ENCODE measurements at regions not wholly inside any gene's neighbourhood (a gene's known extent, or its start where the extent isn't known, plus 50 kb on each side); places are given as distances from the start of the nearest gene placed in this dataset.

DNA sequence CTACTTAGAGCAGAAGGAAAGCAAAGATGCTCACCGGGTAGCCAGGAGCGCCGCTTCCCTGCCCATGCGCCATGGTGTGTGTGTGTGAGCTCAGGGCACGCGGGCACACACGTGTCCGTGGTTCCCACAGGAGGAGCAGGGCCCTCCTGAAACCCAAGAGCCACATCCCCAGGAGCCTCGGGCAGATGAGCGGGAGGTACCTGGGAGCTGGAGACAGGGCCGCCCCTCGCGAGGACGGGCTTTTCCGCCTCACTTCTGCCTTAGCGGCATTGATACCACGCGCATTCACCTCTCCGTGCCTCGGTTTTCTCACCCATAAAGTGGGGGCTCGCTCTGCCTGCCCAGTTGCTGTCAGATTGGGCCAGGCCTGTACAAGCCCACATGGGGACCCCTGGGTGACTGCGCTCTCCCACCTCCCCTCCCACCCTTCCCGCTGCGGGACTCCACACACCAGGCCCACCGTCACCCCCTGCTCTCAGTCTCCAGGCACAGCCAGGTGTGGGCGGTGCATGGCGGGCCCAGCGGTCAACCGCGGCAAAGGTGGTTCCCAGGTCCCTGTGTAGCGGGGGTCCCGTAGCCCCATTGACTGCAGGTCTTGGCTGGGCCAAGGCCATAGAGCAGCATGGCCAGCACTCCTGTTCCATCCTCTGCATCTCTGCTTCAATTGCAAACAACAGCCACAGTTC lies 66.3 kb downstream of the SIK1 start:
- no peaks in the 10 kb centered on the region for H3K27me3 ChIP-seq (ENCODE audit: low read length)
- H3K36me3 ChIP-seq (ENCODE audit: low read depth, low read length), result no peaks in the 10 kb centered on the region
- no TSS peak for BruUV-seq (replicated peaks)
- CTCF ChIA-PET, result no interaction called here
- ATAC-seq (no peak), DNase-seq (no peak)
- POLR2A ChIA-PET (ENCODE audit: unreplicated experiment), result no interaction called here
- H3K9me3 ChIP-seq (ENCODE audit: low read length), result no peaks in the 10 kb centered on the region
- no peak overlapping the region for H3K4me3 ChIP-seq (ENCODE audit: low read length)
- no peaks in the 10 kb centered on the region for H3K9me2 ChIP-seq (replicated peaks; ENCODE audit: low read length)
- H3K27ac ChIP-seq (ENCODE audit: low read length), result no peak overlapping the region
- no peak overlapping the region for H3K9ac ChIP-seq (ENCODE audit: low read length)
- no peaks in the 10 kb centered on the region for H3K79me2 ChIP-seq (ENCODE audit: low read length)
- H2AFZ ChIP-seq (ENCODE audit: low read length), result no peak overlapping the region
- no peaks in the 10 kb centered on the region for H3K4me1 ChIP-seq (ENCODE audit: insufficient read depth, low read length)
- intact Hi-C loops (cut with micrococcal nuclease), result no loop called here
- TF ChIP-seq EZH2 (IDR thresholded peaks at IDR 0.05; ENCODE audit: low read length, unreplicated experiment) (no peak), EZH2phosphoT487 (IDR thresholded peaks at IDR 0.05; ENCODE audit: borderline replicate concordance, low read length) (no peak)
- TF ChIP-seq, protein P1, sequence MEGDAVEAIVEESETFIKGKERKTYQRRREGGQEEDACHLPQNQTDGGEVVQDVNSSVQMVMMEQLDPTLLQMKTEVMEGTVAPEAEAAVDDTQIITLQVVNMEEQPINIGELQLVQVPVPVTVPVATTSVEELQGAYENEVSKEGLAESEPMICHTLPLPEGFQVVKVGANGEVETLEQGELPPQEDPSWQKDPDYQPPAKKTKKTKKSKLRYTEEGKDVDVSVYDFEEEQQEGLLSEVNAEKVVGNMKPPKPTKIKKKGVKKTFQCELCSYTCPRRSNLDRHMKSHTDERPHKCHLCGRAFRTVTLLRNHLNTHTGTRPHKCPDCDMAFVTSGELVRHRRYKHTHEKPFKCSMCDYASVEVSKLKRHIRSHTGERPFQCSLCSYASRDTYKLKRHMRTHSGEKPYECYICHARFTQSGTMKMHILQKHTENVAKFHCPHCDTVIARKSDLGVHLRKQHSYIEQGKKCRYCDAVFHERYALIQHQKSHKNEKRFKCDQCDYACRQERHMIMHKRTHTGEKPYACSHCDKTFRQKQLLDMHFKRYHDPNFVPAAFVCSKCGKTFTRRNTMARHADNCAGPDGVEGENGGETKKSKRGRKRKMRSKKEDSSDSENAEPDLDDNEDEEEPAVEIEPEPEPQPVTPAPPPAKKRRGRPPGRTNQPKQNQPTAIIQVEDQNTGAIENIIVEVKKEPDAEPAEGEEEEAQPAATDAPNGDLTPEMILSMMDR (conservative IDR thresholded peaks at IDR 0.05; ENCODE audit: low read depth, low read length), result no peak
- no peak overlapping the region for H3K4me2 ChIP-seq (ENCODE audit: low read length)
- no peaks in the 10 kb centered on the region for H3F3A ChIP-seq (ENCODE audit: low read length, unreplicated experiment)
- H4K20me1 ChIP-seq (ENCODE audit: low read length), result no peaks in the 10 kb centered on the region

DNA sequence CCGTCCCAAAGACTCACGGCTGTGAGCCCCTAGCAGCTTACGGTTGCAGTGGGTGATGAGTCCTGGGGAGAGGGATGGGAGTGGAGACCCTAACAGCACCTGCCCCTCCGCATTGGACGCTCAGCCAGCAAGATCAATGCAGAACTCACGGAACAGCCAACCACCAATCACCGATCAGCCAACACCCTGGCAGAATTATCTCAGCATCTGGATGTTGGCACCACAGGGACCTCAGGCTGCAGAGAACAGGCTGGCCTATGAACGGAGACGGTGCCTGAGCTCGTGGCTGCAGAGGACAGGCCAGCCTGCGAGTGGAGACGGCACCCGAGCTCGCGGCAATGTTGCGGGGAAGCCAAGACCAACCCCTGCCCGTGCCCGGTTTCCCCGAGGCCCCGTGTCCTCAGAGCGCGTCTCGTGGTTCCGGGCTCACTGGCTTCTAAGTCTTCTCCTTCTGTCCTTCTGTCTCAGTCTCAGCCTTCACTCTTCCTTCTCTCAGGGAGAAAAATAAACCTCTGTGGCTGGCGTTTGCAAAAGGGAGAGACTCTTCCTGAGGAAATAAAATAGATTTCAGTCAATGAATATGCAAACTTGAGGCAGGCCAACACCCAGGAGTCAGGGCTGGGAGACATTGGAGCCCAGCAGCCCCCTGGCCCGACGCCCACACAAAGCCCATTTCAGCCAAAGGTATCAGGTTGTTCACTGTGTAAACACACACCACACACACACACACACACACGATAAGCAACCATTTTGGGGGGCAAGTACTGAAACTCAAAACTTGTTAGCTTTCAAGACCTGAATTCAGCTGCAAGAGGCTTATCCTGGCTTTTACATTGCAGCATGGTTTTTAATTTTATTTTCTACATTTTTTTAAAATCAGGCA lies 67.8 kb downstream of the SIK1 start:
- no peaks in the 10 kb centered on the region for H3K27me3 ChIP-seq (ENCODE audit: low read length)
- no peak overlapping the region for H3K9ac ChIP-seq (ENCODE audit: low read length)
- no peaks in the 10 kb centered on the region for H3K9me3 ChIP-seq (ENCODE audit: low read length)
- H3K36me3 ChIP-seq (ENCODE audit: low read depth, low read length), result no peaks in the 10 kb centered on the region
- H3F3A ChIP-seq (ENCODE audit: low read length, unreplicated experiment), result no peaks in the 10 kb centered on the region
- no peaks in the 10 kb centered on the region for H4K20me1 ChIP-seq (ENCODE audit: low read length)
- ATAC-seq (no peak), DNase-seq (no peak)
- no peaks in the 10 kb centered on the region for H3K9me2 ChIP-seq (replicated peaks; ENCODE audit: low read length)
- no peaks in the 10 kb centered on the region for H3K79me2 ChIP-seq (ENCODE audit: low read length)
- H3K27ac ChIP-seq (ENCODE audit: low read length), result no peak overlapping the region
- ChIA-PET POLR2A (ENCODE audit: unreplicated experiment) (no interaction called here), CTCF (no interaction called here)
- no peaks in the 10 kb centered on the region for H3K4me1 ChIP-seq (ENCODE audit: insufficient read depth, low read length)
- no peak overlapping the region for H3K4me2 ChIP-seq (ENCODE audit: low read length)
- H2AFZ ChIP-seq (ENCODE audit: low read length), result no peak overlapping the region
- H3K4me3 ChIP-seq (ENCODE audit: low read length), result no peak overlapping the region
- intact Hi-C loops (cut with micrococcal nuclease), result no loop called here
- no peak for TF ChIP-seq EZH2 (IDR thresholded peaks at IDR 0.05; ENCODE audit: low read length, unreplicated experiment)
- TF ChIP-seq, protein P1 (conservative IDR thresholded peaks at IDR 0.05; ENCODE audit: low read depth, low read length), result no peak
- TF ChIP-seq EZH2phosphoT487 (IDR thresholded peaks at IDR 0.05; ENCODE audit: borderline replicate concordance, low read length), result no peak
- no TSS peak for BruUV-seq (replicated peaks)
